CD1c-positive myeloid dendritic cell (primary cell): ENCODE measurements at regions not wholly inside any gene's neighbourhood (a gene's known extent, or its start where the extent isn't known, plus 50 kb on each side); places are given as distances from the start of the nearest gene placed in this dataset.
"Not testable (repeated sequence)": the region's sequence is repeated elsewhere in the genome, so short reads cannot be mapped to it uniquely, and the experiment has no call there.

ENCODE experiments used
- DNase-seq: peaks from one replicate; pipeline ENCODE4 v3.0.0-alpha.2; 2016; ENCODE audit errors: extremely low spot score

GRCh38 chr2:142827170-142827569 is 50.3 kb upstream of the KYNU start:
- no peak for DNase-seq

DNA sequence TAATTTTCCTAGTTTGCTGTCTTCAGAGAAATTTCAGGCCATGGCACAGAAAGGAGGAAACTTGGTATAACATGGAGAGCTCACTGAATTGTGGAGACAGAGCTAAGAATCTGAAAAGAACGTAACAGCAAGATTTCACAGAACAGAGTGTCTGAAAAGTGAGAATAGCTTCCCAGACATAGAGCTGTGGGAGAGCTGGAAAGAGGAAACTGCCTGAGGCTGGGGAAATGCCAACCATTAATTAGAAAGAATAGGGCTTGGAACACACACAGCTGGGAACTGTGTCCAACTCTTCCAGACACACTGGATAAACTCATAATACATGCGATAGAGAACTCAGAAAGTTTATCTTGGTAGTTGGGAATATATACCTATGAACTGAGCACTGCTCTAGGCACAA is 51.6 kb upstream of the KYNU start:
- DNase-seq, result no peak

DNA sequence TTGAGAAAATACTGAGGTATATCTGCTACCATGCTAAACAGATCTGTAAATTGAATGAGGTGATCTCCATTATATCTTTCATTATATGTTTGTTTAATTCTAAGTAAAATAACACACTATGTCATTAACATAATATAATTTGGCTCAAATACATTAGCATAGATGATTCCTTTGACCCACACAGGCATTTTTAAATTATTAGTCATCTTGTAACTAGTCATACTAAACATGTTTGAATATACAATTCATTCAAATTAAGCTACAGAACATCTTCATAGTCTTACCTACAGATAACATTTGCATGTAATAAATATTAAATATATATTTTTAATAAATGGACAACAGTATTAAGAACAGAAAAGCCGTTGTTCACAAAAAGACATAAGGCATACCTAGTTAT is 52.7 kb upstream of the KYNU start:
- no peak for DNase-seq

GRCh38 chr2:142822190-142822589 is 55.3 kb upstream of the KYNU start:
- DNase-seq, result no peak

DNA sequence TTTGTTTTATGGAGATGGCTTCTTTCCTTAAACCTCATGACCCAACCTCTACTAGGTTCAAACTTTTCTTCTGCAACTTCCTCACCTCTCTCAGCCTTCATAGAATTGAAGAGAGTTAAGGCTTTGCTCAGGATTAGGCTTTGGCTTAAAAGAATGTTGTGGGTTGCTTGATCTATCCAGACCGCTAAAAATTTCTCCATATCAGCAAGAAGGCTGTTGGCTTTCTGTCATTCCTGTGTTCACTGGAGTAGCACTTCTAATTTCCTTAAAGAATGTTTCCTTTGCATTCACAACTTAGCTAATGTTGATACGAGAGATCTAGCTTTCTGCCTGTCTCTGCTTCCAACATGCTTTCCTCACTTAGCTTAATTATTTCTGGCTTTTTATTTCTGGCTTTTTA is 58.1 kb upstream of the KYNU start:
- DNase-seq, result no peak

DNA sequence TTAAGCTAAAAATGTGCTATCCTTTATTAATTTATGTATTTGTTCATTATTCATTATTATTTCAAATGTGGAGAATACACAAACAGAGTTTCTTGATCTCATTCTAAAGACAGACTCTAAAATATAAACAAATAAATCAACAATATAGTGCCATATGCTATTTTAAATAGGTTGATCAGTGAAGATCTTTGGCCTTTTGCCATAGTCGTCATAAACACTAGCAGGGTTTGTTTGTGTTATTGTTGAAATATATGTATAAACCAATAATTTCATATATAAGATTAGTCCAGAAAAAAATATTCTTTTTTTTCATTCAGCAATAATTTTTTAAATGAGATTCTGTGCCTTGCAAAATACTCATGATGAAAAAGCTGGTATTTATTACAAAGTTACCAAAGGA is 62.1 kb upstream of the KYNU start:
- no peak for DNase-seq

GRCh38 chr2:142813830-142814829 is 63.3 kb upstream of the KYNU start:
- no peak for DNase-seq

DNA sequence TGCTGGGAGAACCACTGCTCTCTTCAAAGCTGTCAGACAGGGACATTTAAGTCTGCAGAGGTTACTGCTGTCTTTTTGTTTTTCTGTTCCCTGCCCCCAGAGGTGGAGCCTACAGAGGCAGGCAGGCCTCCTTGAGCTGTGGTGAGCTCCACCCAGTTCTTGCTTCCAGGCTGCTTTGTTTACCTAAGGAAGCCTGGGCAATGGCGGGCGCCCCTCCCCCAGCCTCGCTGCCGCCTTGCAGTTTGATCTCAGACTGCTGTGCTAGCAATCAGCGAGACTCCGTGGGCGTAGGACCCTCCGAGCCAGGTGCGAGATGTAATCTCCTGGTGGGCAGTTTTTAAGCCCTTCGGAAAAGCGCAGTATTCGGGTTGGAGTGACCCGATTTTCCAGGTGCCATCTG is 65.8 kb upstream of the KYNU start:
- not testable (repeated sequence) for DNase-seq

DNA sequence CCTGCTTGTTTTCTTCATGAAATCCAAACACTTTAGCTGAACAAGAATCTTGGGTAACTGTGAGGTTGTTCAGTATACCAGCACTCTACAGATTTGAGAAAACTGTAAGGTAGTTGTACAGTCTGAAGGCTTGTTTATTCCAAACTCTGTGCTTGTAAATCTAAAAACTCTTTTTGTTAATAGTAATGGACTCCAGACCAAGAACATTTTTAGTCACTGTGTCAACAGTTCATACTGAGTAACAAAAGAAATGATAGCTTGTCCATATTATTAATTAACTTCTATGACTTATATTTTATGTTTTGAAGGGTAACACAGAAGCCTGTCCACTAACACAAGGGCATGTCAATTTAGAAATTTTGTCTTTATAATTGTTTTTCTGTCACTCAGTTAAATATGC is 72.2 kb upstream of the KYNU start:
- DNase-seq, result no peak

DNA sequence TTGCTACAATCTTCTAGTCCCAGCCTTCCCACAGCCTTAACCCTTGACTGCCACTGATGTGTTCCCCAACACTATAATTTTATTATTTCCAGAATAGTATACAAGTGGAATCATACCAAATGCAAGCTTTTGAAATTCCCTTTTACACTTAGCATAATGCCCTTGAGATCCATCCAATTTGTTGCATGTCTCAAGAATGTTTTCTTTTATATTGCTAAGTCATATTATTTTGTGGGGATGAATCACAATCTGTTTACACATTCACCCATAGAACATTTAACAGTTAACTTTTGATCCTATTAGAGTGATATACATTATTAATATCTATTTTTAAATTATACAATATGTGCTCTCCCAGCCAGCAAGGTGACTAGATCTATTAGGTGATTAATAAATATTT is 74.3 kb upstream of the KYNU start:
- no peak for DNase-seq

DNA sequence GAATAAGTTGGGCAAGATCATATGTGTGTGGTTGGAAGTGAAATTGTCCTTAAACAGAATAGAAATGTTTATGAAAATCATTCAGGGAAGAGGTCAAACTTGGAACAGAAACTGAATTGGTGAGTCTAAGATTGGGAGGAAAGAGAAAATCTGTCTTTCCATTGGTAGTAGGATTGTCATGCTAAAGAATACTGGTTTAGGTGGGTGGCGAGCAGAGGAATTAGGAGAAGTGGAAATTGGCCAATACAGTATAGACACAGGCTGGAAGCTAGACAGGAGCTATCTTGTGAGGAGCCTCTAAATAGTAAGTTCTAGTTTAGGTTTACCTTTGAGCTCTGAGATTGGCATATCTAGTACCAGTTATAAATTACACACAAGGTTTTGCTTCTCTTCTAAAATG is 80.9 kb upstream of the KYNU start:
- peak; percentile 16 for DNase-seq

DNA sequence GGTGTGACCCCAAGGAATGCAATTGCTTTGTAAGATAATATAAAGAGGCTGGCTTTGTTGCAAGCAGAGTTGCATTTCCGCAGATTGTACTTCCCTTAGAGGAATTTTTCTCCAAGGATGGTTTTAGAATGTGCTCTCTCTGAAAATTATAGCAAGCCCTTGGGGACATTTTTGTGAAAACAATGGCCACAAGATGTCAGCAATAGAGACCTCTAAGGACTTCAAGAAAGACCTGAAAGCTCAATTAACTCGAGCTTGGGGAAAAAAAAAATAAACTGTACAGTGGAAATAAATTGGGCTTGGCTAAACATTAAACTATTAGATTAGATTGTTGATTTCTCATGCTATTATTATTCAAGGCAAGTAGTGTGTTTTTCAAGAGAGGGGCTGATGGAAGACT is 81.3 kb upstream of the KYNU start:
- no peak for DNase-seq

DNA sequence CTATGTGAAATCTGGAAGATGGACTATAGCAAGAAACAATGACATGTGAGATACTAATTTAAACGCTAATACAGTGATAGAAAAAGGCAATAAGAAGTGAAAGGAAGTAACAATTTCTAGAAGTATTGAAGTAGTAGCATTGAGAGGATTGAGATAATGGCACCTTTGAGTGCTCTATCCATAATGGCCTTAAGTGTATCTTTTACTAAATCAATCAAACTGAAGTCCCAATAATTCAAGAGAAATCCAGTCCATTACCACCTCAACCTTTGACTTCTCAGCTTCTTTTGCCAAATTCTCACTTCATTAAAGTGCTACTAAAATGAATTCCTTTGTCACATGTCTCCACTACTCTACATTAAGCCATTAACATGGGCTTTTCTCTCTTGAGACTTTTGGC is 82.6 kb upstream of the KYNU start:
- DNase-seq, result no peak

- not testable (repeated sequence) for DNase-seq
Observed at GRCh38 chr2:142792328-142792727, 85.1 kb upstream of the KYNU start.

GRCh38 chr2:142791335-142791734 is 86.1 kb upstream of the KYNU start:
- DNase-seq, result no peak

DNA sequence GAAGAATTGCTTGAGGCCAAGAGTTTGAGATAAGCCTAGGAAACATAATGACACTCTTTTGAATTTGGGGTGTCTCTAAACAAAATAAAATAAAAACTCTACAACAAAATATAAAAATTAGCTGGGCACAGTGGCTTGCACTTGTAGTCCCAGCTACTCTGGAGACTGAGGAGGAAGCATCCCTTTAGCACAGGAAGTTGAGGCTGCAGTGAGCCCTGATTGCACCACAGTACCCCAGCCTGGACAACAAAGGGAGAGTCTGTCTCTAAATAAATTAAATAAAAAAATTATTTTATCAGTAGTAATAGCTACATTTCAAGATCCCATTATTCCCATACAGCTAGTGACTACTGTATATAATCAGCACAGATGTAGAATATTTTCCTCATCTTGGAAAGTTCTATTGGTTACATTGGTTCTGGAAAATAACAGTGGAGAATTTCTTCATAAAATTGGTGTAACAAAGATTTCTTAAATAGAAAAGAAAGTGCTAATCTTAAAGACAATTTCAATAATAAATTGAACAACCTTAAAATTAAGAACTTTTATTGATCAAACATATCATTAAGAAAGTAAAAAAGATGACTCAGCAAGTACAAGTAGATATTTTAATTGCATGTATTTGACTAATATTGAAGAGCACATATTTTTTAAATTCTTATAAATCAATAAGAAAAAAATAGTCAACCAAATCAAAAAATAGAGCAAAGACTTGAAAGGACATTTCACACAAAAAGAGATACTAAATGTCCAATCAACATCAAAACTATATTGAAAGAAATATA is 90.4 kb upstream of the KYNU start:
- DNase-seq, result peak; percentile 16

- DNase-seq, result no peak
Observed at GRCh38 chr2:142782942-142783443, 94.5 kb upstream of the KYNU start.

- no peak for DNase-seq
Observed at GRCh38 chr2:142781146-142781545, 96.3 kb upstream of the KYNU start.

DNA sequence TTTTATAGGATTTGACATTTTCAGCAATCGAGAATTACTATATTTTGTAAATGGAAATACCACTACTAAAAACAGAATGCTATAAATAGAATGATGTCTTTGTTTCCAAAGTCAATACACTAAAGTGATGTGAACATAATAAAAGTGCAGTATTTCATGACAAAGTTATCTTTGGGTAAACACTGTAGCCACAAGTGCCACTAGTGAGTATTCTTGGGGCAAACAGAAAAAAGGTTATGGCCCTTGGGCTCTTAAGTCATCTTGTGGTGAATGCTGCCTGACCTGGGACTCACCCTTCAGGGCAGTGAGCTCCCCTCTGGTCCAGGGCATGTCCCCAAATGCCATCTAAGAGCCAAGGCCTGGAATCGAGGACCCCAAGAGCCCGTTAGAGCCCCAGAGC is 99.2 kb upstream of the KYNU start:
- no peak for DNase-seq

GRCh38 chr2:142777742-142778141 is 99.7 kb upstream of the KYNU start:
- no peak for DNase-seq

DNA sequence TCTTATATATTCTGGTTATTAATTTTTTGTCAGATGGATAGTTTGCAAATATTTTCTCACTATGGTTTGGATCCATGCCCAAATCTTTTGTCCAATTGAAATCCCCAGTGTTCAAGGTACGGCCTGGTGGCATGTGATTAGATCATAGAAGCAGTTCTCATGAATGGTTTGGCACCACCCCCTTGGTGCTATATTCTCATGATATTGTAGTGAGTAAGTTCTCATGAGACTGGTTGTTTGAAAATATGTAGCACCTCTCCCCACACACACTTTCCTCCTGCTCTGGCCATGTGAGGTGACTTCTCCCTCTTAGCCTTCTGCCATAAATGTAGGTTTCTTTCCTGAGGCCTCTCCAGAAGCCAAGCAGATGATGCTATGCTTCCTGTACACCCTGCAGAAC is 107.7 kb upstream of the KYNU start:
- DNase-seq, result no peak

- no peak for DNase-seq
Observed at GRCh38 chr2:142767847-142768246, 109.6 kb upstream of the KYNU start.

- DNase-seq, result no peak
Observed at GRCh38 chr2:142758973-142759372, 118.5 kb upstream of the KYNU start.
